ENCODE measurements at regions not wholly inside any gene's neighbourhood (a gene's known extent, or its start where the extent isn't known, plus 50 kb on each side); places are given as distances from the start of the nearest gene placed in this dataset.

DNA sequence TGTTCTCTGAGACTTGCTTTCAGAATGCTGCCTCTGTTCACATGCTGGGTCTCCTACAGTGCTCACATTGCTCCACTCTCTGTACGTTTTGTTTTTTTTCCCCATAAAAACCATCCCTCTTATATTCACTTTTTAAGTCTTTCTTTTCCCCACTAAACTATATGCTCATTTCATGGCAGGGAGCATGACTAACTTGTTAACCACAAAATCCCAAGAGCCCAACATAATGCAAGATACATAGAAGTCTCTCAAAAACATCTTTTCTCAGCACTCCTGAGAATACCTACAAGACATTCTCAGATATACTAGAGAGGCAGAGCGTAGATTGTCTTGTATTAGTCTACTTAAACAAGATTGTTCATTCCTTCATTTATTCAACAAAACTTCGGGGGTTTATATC lies 73.3 kb downstream of the FAM76B start:
- Histone ChIP-seq H3K9me3 (ENCODE audit: control insufficient read depth in 1 of 2, insufficient read depth in 1 of 2, low read depth in 1 of 2, low read length in 2 of 2) (no peaks in the 10 kb centered on the region), H3K36me3 (ENCODE audit: control insufficient read depth in 1 of 2, insufficient read depth in 2 of 2, low read length in 2 of 2) (no peaks in the 10 kb centered on the region), H3K4me3 (replicated peaks in 1 of 2; ENCODE audit: low read depth in 1 of 2, low read length in 2 of 2) (no peak overlapping the region), H4K20me1 (ENCODE audit: insufficient read depth) (no peaks in the 10 kb centered on the region), H3K79me2 (ENCODE audit: insufficient read depth, low read length) (no peaks in the 10 kb centered on the region), H3K9me2 (ENCODE audit: insufficient read depth) (no peaks in the 10 kb centered on the region), H3K4me2 (ENCODE audit: low read length) (no peak overlapping the region), H2AFZ (ENCODE audit: low read depth, low read length, poor library complexity, severe bottlenecking) (no peak overlapping the region), H3K9ac (ENCODE audit: low read length) (no peak overlapping the region), H3K27ac (ENCODE audit: low read depth, low read length) (no peak overlapping the region), H3K27me3 (ENCODE audit: insufficient read depth, low read length) (peaks cover 28% of the 10 kb centered on the region), H3K4me1 (ENCODE audit: control insufficient read depth in 1 of 2, insufficient read depth in 2 of 2, low read length in 2 of 2) (no peaks in the 10 kb centered on the region)
- intact Hi-C loops (cut with micrococcal nuclease): no loop called here
- DNase-seq (ENCODE audit: low read depth, low spot score): no peak
- POLR2A ChIA-PET: no interaction called here
- TF ChIP-seq SRF (IDR thresholded peaks at IDR 0.05; ENCODE audit: low read depth) (no peak), SP1 (IDR thresholded peaks at IDR 0.05; ENCODE audit: low read depth) (no peak), YY1 (IDR thresholded peaks at IDR 0.05; ENCODE audit: extremely low read depth, insufficient replicate concordance, low read depth, low read length) (no peak), FOSL1 (IDR thresholded peaks at IDR 0.05; ENCODE audit: low read depth) (no peak), RAD21 (IDR thresholded peaks at IDR 0.05; ENCODE audit: low read depth) (no peak), SIN3A (IDR thresholded peaks at IDR 0.05; ENCODE audit: low read depth) (no peak), JUND (IDR thresholded peaks at IDR 0.05) (no peak), CEBPB (IDR thresholded peaks at IDR 0.05; ENCODE audit: low read depth) (no peak), ZFX (IDR thresholded peaks at IDR 0.05) (no peak)
- TF ChIP-seq, protein P1, sequence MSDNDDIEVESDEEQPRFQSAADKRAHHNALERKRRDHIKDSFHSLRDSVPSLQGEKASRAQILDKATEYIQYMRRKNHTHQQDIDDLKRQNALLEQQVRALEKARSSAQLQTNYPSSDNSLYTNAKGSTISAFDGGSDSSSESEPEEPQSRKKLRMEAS (IDR thresholded peaks at IDR 0.05): no peak
- TF ChIP-seq, protein P2, sequence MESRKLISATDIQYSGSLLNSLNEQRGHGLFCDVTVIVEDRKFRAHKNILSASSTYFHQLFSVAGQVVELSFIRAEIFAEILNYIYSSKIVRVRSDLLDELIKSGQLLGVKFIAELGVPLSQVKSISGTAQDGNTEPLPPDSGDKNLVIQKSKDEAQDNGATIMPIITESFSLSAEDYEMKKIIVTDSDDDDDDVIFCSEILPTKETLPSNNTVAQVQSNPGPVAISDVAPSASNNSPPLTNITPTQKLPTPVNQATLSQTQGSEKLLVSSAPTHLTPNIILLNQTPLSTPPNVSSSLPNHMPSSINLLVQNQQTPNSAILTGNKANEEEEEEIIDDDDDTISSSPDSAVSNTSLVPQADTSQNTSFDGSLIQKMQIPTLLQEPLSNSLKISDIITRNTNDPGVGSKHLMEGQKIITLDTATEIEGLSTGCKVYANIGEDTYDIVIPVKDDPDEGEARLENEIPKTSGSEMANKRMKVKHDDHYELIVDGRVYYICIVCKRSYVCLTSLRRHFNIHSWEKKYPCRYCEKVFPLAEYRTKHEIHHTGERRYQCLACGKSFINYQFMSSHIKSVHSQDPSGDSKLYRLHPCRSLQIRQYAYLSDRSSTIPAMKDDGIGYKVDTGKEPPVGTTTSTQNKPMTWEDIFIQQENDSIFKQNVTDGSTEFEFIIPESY (IDR thresholded peaks at IDR 0.05; ENCODE audit: extremely low read depth, insufficient replicate concordance, low read length): no peak
- TF ChIP-seq, protein P3, sequence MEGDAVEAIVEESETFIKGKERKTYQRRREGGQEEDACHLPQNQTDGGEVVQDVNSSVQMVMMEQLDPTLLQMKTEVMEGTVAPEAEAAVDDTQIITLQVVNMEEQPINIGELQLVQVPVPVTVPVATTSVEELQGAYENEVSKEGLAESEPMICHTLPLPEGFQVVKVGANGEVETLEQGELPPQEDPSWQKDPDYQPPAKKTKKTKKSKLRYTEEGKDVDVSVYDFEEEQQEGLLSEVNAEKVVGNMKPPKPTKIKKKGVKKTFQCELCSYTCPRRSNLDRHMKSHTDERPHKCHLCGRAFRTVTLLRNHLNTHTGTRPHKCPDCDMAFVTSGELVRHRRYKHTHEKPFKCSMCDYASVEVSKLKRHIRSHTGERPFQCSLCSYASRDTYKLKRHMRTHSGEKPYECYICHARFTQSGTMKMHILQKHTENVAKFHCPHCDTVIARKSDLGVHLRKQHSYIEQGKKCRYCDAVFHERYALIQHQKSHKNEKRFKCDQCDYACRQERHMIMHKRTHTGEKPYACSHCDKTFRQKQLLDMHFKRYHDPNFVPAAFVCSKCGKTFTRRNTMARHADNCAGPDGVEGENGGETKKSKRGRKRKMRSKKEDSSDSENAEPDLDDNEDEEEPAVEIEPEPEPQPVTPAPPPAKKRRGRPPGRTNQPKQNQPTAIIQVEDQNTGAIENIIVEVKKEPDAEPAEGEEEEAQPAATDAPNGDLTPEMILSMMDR (IDR thresholded peaks at IDR 0.05 in 2 of 3, conservative IDR thresholded peaks at IDR 0.05 in 1 of 3; ENCODE audit: borderline replicate concordance in 1 of 3, insufficient read depth in 1 of 3, low read depth in 2 of 3, low read length in 2 of 3): no peak
- TF ChIP-seq, protein P4, sequence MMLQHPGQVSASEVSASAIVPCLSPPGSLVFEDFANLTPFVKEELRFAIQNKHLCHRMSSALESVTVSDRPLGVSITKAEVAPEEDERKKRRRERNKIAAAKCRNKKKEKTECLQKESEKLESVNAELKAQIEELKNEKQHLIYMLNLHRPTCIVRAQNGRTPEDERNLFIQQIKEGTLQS (IDR thresholded peaks at IDR 0.05): no peak
- ATAC-seq: no peak
- BruUV-seq (replicated peaks): no TSS peak
- CTCF ChIA-PET: interaction anchor here (1.2 to 2.8 kb wide), 2 partner anchors 11 to 564 kb away, joined by 6 to 16 read pairs; no protein-coding TSS in a partner anchor
- RAD21 ChIA-PET (ENCODE audit: low non-redundant PET in 1 of 2, low total read pairs in 2 of 2, uncharacterized antibody in 2 of 2, unreplicated experiment in 2 of 2): no interaction called here

Measured in HCT116 (cell line).